ENCODE measurements at regions not wholly inside any gene's neighbourhood (a gene's known extent, or its start where the extent isn't known, plus 50 kb on each side); places are given as distances from the start of the nearest gene placed in this dataset.

- TF ChIP-seq, protein P1, sequence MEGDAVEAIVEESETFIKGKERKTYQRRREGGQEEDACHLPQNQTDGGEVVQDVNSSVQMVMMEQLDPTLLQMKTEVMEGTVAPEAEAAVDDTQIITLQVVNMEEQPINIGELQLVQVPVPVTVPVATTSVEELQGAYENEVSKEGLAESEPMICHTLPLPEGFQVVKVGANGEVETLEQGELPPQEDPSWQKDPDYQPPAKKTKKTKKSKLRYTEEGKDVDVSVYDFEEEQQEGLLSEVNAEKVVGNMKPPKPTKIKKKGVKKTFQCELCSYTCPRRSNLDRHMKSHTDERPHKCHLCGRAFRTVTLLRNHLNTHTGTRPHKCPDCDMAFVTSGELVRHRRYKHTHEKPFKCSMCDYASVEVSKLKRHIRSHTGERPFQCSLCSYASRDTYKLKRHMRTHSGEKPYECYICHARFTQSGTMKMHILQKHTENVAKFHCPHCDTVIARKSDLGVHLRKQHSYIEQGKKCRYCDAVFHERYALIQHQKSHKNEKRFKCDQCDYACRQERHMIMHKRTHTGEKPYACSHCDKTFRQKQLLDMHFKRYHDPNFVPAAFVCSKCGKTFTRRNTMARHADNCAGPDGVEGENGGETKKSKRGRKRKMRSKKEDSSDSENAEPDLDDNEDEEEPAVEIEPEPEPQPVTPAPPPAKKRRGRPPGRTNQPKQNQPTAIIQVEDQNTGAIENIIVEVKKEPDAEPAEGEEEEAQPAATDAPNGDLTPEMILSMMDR (IDR thresholded peaks at IDR 0.05; ENCODE audit: low read depth, low read length): no peak
- TF ChIP-seq EZH2phosphoT487 (IDR thresholded peaks at IDR 0.05; ENCODE audit: low read depth): no peak
Observed at GRCh38 chr13:110811771-110812120, 98.2 kb downstream of the ING1 start.

Measured in OCI-LY3 (cell line).